A549 (cell line): ENCODE measurements at regions not wholly inside any gene's neighbourhood (a gene's known extent, or its start where the extent isn't known, plus 50 kb on each side); places are given as distances from the start of the nearest gene placed in this dataset.

Experiments
- ATAC-seq, 2 experiments: fragments of 200-7000 bp in 1 of 2; fragments of >200 bp in 1 of 2; cut with Nextera tagmentation in 1 of 2; cut with Tn5 transposase in 1 of 2; 3 replicates each; pipeline versions ENCODE4 v1.8.0 to v1.9.1; 2018 to 2020; ENCODE audit warnings: mild to moderate bottlenecking in 1 of 2, moderate library complexity in 1 of 2
- CTCF ChIA-PET: fragments of 300-600 bp; sonication (Branson Sonifier 250); formaldehyde crosslinking; extraction: SDS; loops from one replicate; lab custom pipeline; 2021; ENCODE audit warnings: antibody characterized with exemption, inconsistent platforms; lab: Yijun Ruan, JAX
- POLR2A ChIA-PET: fragments of 350-600 bp; formaldehyde crosslinking; extraction: SDS; loops from one replicate; lab custom pipeline; 2021; ENCODE audit warnings: antibody characterized with exemption, inconsistent platforms; lab: Yijun Ruan, JAX
- DNase-seq, 2 experiments: peaks; one replicate each; pipeline versions ENCODE4 v3.0.0 to v3.0.0-alpha.2; 2011 to 2016; ENCODE audit warnings: low read depth in 1 of 2, low spot score in 1 of 2
- FAIRE-seq: peaks from 2 replicates; lab custom pipeline; 2011; peaks lifted over from hg19 to GRCh38; lab: Jason Lieb, UNC
- H3K27ac ChIP-seq, 2 experiments: fragments of >200 bp; sonication (Bioruptor Twin); formaldehyde crosslinking; 3 replicates each; pipeline ENCODE4 v1.5.1; 2016 to 2017
- H3K4me1 ChIP-seq: fragments of >200 bp; sonication (Bioruptor Twin); formaldehyde crosslinking; 3 replicates; pipeline ENCODE4 v1.6.1; 2016
- H3K4me2 ChIP-seq: fragments of >200 bp; sonication (Bioruptor Twin); formaldehyde crosslinking; 3 replicates; pipeline ENCODE4 v1.6.1; 2016
- H3K4me3 ChIP-seq: fragments of >200 bp; sonication (Bioruptor Twin); formaldehyde crosslinking; 3 replicates; pipeline ENCODE4 v1.5.1; 2016
- H3K9me3 ChIP-seq: fragments of >200 bp; sonication (Bioruptor Twin); formaldehyde crosslinking; 3 replicates; pipeline ENCODE4 v1.6.1; 2016
- CBX2 ChIP-seq: fragments of 200-600 bp; sonication (generic); IDR thresholded peaks from 2 replicates; pipeline ENCODE4 v1.6.1; 2016; ENCODE audit warnings: low read depth, mild to moderate bottlenecking, borderline replicate concordance
- CEBPB ChIP-seq, 2 experiments: fragments of >200 bp in 1 of 2; sonication (Bioruptor Twin) in 1 of 2; formaldehyde crosslinking in 1 of 2; IDR thresholded peaks; 2 replicates each; pipeline ENCODE4 v1.6.1; 2012 to 2016
- CHD2 ChIP-seq: fragments of 150-350 bp; IDR thresholded peaks from 2 replicates; pipeline ENCODE4 v1.6.1; 2014; ENCODE audit warnings: low read length; ENCODE audit not compliant: partially characterized antibody
- CHD4 ChIP-seq: fragments of 200-600 bp; sonication (generic); IDR thresholded peaks from 2 replicates; pipeline ENCODE4 v1.6.1; 2016; ENCODE audit warnings: antibody characterized with exemption, mild to moderate bottlenecking, borderline replicate concordance
- EP300 ChIP-seq, 2 experiments: fragments of >200 bp; sonication (Bioruptor Twin); formaldehyde crosslinking; IDR thresholded peaks; 2 replicates in 1 of 2; 3 replicates in 1 of 2; pipeline ENCODE4 v1.6.1; 2016 to 2017
- FOSL2 ChIP-seq, 2 experiments: fragments of 450-650 bp in 1 of 2; fragments of >200 bp in 1 of 2; sonication (Bioruptor Twin) in 1 of 2; formaldehyde crosslinking; IDR thresholded peaks; 2 replicates each; pipeline versions ENCODE4 v1.5.0 to v1.6.1; 2016 to 2020; ENCODE audit warnings: mild to moderate bottlenecking in 1 of 2, moderate library complexity in 1 of 2
- FOXS1 ChIP-seq: fragments of 250-450 bp; sonication (Bioruptor Pico); IDR thresholded peaks from 2 replicates; pipeline ENCODE4 v1.5.0; 2020; ENCODE audit warnings: mild to moderate bottlenecking, moderate library complexity
- HOXA7 ChIP-seq: fragments of 250-450 bp; sonication (Bioruptor Pico); IDR thresholded peaks from 2 replicates; pipeline ENCODE4 v1.5.0; 2020; ENCODE audit warnings: mild to moderate bottlenecking, moderate library complexity
- NPAS2 ChIP-seq: fragments of 250-450 bp; sonication (Bioruptor Pico); IDR thresholded peaks from 2 replicates; pipeline ENCODE4 v1.8.0; 2022; ENCODE audit warnings: mild to moderate bottlenecking, moderate library complexity, borderline replicate concordance
- POLR2AphosphoS2 ChIP-seq: conservative IDR thresholded peaks from 2 replicates; pipeline ENCODE4 v1.6.1; 2012; ENCODE audit warnings: low read length, improper control_type of control experiment, inconsistent platforms
- RAD21 ChIP-seq, 2 experiments: fragments of >200 bp in 1 of 2; sonication (Bioruptor Twin) in 1 of 2; formaldehyde crosslinking in 1 of 2; IDR thresholded peaks in 1 of 2; conservative IDR thresholded peaks in 1 of 2; 2 replicates in 1 of 2; 3 replicates in 1 of 2; pipeline ENCODE4 v1.6.1; 2012 to 2018; ENCODE audit warnings: inconsistent platforms in 1 of 2
- SMC3 ChIP-seq: fragments of >200 bp; sonication (Bioruptor Twin); formaldehyde crosslinking; IDR thresholded peaks from 3 replicates; pipeline ENCODE4 v1.6.1; 2018; ENCODE audit warnings: inconsistent platforms
- TFCP2L1 ChIP-seq: fragments of 250-450 bp; sonication (Bioruptor Pico); IDR thresholded peaks from 2 replicates; pipeline ENCODE4 v1.5.0; 2021; ENCODE audit warnings: mild to moderate bottlenecking
- ZC3H11A ChIP-seq: fragments of 450-650 bp; IDR thresholded peaks from 2 replicates; pipeline ENCODE4 v1.6.1; 2014; ENCODE audit warnings: antibody characterized with exemption, mild to moderate bottlenecking
- ZSCAN20 ChIP-seq: fragments of 250-450 bp; sonication (Bioruptor Pico); IDR thresholded peaks from 2 replicates; pipeline ENCODE4 v1.8.0; 2022; ENCODE audit warnings: mild to moderate bottlenecking, moderate library complexity
- WGBS: methylation state at CpG from one replicate; pipeline ENCODE4 v1.1.6; 2017; ENCODE audit errors: missing lambda C conversion rate; 5-methylcytosine and 5-hydroxymethylcytosine counted together
- TF ChIP-seq, protein P1 (sequence below): fragments of 200-600 bp; sonication (generic); IDR thresholded peaks from 2 replicates; pipeline ENCODE4 v1.6.1; 2016; ENCODE audit warnings: antibody characterized with exemption, mild to moderate bottlenecking, moderate library complexity
- TF ChIP-seq, protein P2 (sequence below): IDR thresholded peaks from 2 replicates; pipeline ENCODE4 v1.6.1; 2012
- TF ChIP-seq, protein P3 (sequence below): fragments of 150-350 bp; IDR thresholded peaks from 2 replicates; pipeline ENCODE4 v1.6.1; 2014; ENCODE audit warnings: low read depth, mild to moderate bottlenecking, low read length

DNA sequence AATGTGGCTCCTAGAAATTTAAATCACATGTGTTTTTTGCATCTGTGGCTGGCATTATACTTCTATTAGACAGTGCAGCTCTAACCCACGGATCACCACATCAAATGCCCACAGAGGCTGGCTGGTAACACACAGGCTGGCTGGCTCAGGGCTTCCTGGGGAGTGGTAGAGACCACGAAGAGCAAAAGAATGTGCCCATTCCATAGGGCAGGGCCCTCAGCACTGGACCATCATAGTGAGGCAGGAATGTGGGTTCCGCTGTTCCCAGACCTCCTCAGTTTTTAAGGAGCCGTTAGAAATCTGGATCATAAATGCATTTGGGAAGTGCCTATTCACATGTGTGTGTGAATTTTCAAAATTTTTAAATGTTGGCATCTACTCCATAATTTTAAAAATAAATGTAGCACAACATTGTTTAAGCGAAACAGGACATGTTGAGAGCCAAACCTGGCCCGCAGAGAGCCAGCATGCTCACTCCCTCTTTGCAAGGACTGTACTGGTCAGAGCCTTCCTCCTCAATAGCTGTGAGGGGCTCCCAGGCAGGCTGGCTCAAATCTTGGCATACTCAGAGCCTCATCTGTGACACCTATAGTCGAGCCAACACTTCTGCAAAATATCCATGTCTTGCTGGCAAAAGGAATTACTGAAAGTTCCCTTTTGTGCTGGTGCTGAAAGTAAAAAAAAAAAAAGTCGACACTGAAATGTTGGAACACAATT lies 190.5 kb downstream of the FNDC1 start:
- Histone ChIP-seq H3K4me1 (no peaks in the 10 kb centered on the region), H3K4me2 (no peak overlapping the region), H3K27ac (no peak overlapping the region)
- POLR2A ChIA-PET, result no interaction called here
- 14% methylated on average over 8 of the region's 8 CpGs for WGBS
- no peak for ATAC-seq
- CTCF ChIA-PET, result no interaction called here
- no peak for TF ChIP-seq TFCP2L1
- no peak for TF ChIP-seq FOXS1 (CRISPR knock-in tag)
- no peak for TF ChIP-seq CHD4
- TF ChIP-seq, protein P1, sequence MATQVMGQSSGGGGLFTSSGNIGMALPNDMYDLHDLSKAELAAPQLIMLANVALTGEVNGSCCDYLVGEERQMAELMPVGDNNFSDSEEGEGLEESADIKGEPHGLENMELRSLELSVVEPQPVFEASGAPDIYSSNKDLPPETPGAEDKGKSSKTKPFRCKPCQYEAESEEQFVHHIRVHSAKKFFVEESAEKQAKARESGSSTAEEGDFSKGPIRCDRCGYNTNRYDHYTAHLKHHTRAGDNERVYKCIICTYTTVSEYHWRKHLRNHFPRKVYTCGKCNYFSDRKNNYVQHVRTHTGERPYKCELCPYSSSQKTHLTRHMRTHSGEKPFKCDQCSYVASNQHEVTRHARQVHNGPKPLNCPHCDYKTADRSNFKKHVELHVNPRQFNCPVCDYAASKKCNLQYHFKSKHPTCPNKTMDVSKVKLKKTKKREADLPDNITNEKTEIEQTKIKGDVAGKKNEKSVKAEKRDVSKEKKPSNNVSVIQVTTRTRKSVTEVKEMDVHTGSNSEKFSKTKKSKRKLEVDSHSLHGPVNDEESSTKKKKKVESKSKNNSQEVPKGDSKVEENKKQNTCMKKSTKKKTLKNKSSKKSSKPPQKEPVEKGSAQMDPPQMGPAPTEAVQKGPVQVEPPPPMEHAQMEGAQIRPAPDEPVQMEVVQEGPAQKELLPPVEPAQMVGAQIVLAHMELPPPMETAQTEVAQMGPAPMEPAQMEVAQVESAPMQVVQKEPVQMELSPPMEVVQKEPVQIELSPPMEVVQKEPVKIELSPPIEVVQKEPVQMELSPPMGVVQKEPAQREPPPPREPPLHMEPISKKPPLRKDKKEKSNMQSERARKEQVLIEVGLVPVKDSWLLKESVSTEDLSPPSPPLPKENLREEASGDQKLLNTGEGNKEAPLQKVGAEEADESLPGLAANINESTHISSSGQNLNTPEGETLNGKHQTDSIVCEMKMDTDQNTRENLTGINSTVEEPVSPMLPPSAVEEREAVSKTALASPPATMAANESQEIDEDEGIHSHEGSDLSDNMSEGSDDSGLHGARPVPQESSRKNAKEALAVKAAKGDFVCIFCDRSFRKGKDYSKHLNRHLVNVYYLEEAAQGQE, result no peak
- TF ChIP-seq FOSL2 (IDR thresholded peaks at IDR 0.05), result no peak
- no peak for TF ChIP-seq FOSL2 (CRISPR knock-in tag; IDR thresholded peaks at IDR 0.05)
- no peak for TF ChIP-seq CHD2
- no peak for TF ChIP-seq POLR2AphosphoS2
- TF ChIP-seq CBX2, result no peak
- TF ChIP-seq SMC3, result no peak
- TF ChIP-seq, protein P2, sequence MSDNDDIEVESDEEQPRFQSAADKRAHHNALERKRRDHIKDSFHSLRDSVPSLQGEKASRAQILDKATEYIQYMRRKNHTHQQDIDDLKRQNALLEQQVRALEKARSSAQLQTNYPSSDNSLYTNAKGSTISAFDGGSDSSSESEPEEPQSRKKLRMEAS, result no peak
- TF ChIP-seq CEBPB (IDR thresholded peaks at IDR 0.05), result no peak
- TF ChIP-seq RAD21 (conservative IDR thresholded peaks at IDR 0.05 in 1 of 2, IDR thresholded peaks at IDR 0.05 in 1 of 2), result no peak
- no peak for TF ChIP-seq EP300 (IDR thresholded peaks at IDR 0.05)
- TF ChIP-seq HOXA7 (CRISPR knock-in tag), result no peak
- TF ChIP-seq NPAS2, result no peak
- TF ChIP-seq, all 56 proteins: peak for 0
- H3K9me3 ChIP-seq, result no peaks in the 10 kb centered on the region
- no peak for DNase-seq
- FAIRE-seq, result no peak
- no peak overlapping the region for H3K4me3 ChIP-seq

DNA sequence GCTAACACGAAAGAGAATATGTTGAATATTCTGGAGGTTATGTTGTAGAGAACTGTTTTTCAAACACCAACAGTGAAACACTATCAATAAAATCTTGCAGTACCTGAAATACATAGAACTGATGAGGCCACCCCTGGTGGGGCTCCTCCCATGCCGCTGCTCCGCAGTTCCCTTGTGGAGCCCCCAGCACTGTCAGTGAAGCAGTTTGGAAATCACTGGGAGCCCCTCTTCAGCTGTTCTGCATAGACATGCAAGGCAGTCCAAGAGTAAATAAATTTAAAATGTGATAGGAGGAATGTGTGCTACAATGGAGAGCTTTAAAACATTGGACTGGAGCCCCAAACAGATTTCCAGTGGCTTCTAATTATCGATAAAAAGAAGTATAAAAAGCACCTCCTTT lies 189.4 kb downstream of the FNDC1 start:
- Histone ChIP-seq H3K4me1 (no peaks in the 10 kb centered on the region), H3K27ac (no peak overlapping the region), H3K4me3 (no peak overlapping the region), H3K4me2 (no peak overlapping the region), H3K9me3 (no peaks in the 10 kb centered on the region)
- no peak for ATAC-seq
- 3% methylated on average over 4 of the region's 4 CpGs for WGBS
- ChIA-PET POLR2A (no interaction called here), CTCF (no interaction called here)
- no peak for DNase-seq
- no peak for FAIRE-seq
- TF ChIP-seq, protein P3, sequence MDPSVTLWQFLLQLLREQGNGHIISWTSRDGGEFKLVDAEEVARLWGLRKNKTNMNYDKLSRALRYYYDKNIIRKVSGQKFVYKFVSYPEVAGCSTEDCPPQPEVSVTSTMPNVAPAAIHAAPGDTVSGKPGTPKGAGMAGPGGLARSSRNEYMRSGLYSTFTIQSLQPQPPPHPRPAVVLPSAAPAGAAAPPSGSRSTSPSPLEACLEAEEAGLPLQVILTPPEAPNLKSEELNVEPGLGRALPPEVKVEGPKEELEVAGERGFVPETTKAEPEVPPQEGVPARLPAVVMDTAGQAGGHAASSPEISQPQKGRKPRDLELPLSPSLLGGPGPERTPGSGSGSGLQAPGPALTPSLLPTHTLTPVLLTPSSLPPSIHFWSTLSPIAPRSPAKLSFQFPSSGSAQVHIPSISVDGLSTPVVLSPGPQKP, result no peak
- TF ChIP-seq ZC3H11A, result no peak
- TF ChIP-seq NPAS2, result no peak
- TF ChIP-seq ZSCAN20 (CRISPR knock-in tag), result no peak
- no peak for TF ChIP-seq CBX2
